H4 (cell line): ENCODE measurements at regions not wholly inside any gene's neighbourhood (a gene's known extent, or its start where the extent isn't known, plus 50 kb on each side); places are given as distances from the start of the nearest gene placed in this dataset.
"Not testable (repeated sequence)": the region's sequence is repeated elsewhere in the genome, so short reads cannot be mapped to it uniquely, and the experiment has no call there.

Source experiments
- DNase-seq: peaks from one replicate; pipeline ENCODE4 v3.0.0-alpha.2; 2015; ENCODE audit warnings: low spot score

GRCh38 chr9:62798884-62799850 is 1609.3 kb downstream of the SPATA31A7 start:
- DNase-seq: peak; percentile 9

GRCh38 chr9:62799851-62800371 is 1610.1 kb downstream of the SPATA31A7 start:
- DNase-seq: peak; percentile 4

GRCh38 chr9:62800451-62801371 is 1610.9 kb downstream of the SPATA31A7 start:
- DNase-seq: peak; percentile 9

GRCh38 chr9:62801372-62801811 is 1611.6 kb downstream of the SPATA31A7 start:
- DNase-seq: peak; percentile 5

GRCh38 chr9:62801961-62802718 is 1612.3 kb downstream of the SPATA31A7 start:
- DNase-seq: peak; percentile 81

- DNase-seq: not testable (repeated sequence)
Observed at GRCh38 chr9:62802719-62803079, 1612.9 kb downstream of the SPATA31A7 start.

GRCh38 chr9:62803099-62803498 is 1613.3 kb downstream of the SPATA31A7 start:
- DNase-seq: peak; percentile 4

GRCh38 chr9:62804314-62804713 is 1614.5 kb downstream of the SPATA31A7 start:
- DNase-seq: peak; percentile 5

GRCh38 chr9:62807424-62807823 is 1617.6 kb downstream of the SPATA31A7 start:
- DNase-seq: not testable (repeated sequence)

- peak; percentile 6 for DNase-seq
Observed at GRCh38 chr9:62808081-62808480, 1618.2 kb downstream of the SPATA31A7 start.

- not testable (repeated sequence) for DNase-seq
Observed at GRCh38 chr9:62810318-62810717, 1620.5 kb downstream of the SPATA31A7 start.

GRCh38 chr9:62810811-62811315 is 1621.0 kb downstream of the SPATA31A7 start:
- DNase-seq: peak; percentile 4

- not testable (repeated sequence) for DNase-seq
Observed at GRCh38 chr9:62815436-62815835, 1625.6 kb downstream of the SPATA31A7 start.

GRCh38 chr9:62816331-62816730 is 1626.5 kb downstream of the SPATA31A7 start:
- DNase-seq: peak; percentile 5

GRCh38 chr9:62817214-62817613 is 1627.4 kb downstream of the SPATA31A7 start:
- DNase-seq: not testable (repeated sequence)

- not testable (repeated sequence) for DNase-seq
Observed at GRCh38 chr9:62822185-62822584, 1632.3 kb downstream of the SPATA31A7 start.

- not testable (repeated sequence) for DNase-seq
Observed at GRCh38 chr9:62827957-62828907, 1638.4 kb downstream of the SPATA31A7 start.

- DNase-seq: not testable (repeated sequence)
Observed at GRCh38 chr9:62830829-62831459, 1641.1 kb downstream of the SPATA31A7 start.
